OCI-LY7 (cell line): ENCODE measurements at regions not wholly inside any gene's neighbourhood (a gene's known extent, or its start where the extent isn't known, plus 50 kb on each side); places are given as distances from the start of the nearest gene placed in this dataset.

Experiments used
- BruUV-seq: library from RNA; stranded (reverse); fragments of 400-500 nt; replicated peaks from 2 replicates; lab custom pipeline; 2021; lab: Mats Ljungman, UMichigan
- CTCF ChIA-PET: fragments of 300-600 bp; sonication (Branson Sonifier 250); formaldehyde crosslinking; loops from one replicate; lab custom pipeline; 2022; ENCODE audit warnings: antibody characterized with exemption; ENCODE audit not compliant: unreplicated experiment; lab: Charles Lee
- POLR2A ChIA-PET: fragments of 300-600 bp; sonication (Branson Sonifier 250); formaldehyde crosslinking; loops from one replicate; lab custom pipeline; 2022; ENCODE audit warnings: antibody characterized with exemption; lab: Charles Lee
- DNase-seq: peaks from one replicate; pipeline ENCODE4 v3.0.0-alpha.2; 2015; ENCODE audit warnings: low spot score
- H2AFZ ChIP-seq: fragments of 200-600 bp; sonication (generic), shearing (Covaris generic); 2 replicates; pipeline ENCODE4 v1.6.1; 2014; ENCODE audit warnings: mild to moderate bottlenecking, antibody characterized with exemption, low read length, moderate library complexity
- H3K27ac ChIP-seq: fragments of 200-600 bp; sonication (generic); 2 replicates; pipeline ENCODE4 v1.5.1; 2014; ENCODE audit warnings: mixed run types, low read depth, mild to moderate bottlenecking, moderate library complexity, low read length, inconsistent platforms; ENCODE audit not compliant: poor library complexity, severe bottlenecking
- H3K36me3 ChIP-seq: fragments of 200-600 bp; sonication (generic); 2 replicates; pipeline ENCODE4 v1.6.1; 2014; ENCODE audit warnings: mild to moderate bottlenecking, antibody characterized with exemption, low read length, moderate library complexity, mixed read lengths; ENCODE audit not compliant: insufficient read depth
- H3K4me1 ChIP-seq: fragments of 200-600 bp; sonication (generic); 2 replicates; pipeline ENCODE4 v1.5.1; 2014; ENCODE audit warnings: mild to moderate bottlenecking, low read length; ENCODE audit not compliant: insufficient read depth, poor library complexity, severe bottlenecking
- H3K4me2 ChIP-seq: fragments of 200-600 bp; sonication (generic); 2 replicates; pipeline ENCODE4 v1.6.1; 2014; ENCODE audit warnings: mild to moderate bottlenecking, low read length
- H3K4me3 ChIP-seq: fragments of 200-600 bp; sonication (generic); 2 replicates; pipeline ENCODE4 v1.5.1; 2014; ENCODE audit warnings: mild to moderate bottlenecking, low read depth, low read length; ENCODE audit not compliant: poor library complexity, severe bottlenecking
- H3K79me2 ChIP-seq: fragments of 200-600 bp; sonication (generic); 2 replicates; pipeline ENCODE4 v1.6.1; 2016; ENCODE audit warnings: low read depth, mild to moderate bottlenecking, low read length, moderate library complexity, mixed read lengths; ENCODE audit not compliant: insufficient read depth
- H3K9me2 ChIP-seq: fragments of 200-600 bp; sonication (generic); 2 replicates; pipeline ENCODE4 v1.6.1; 2016; ENCODE audit warnings: mild to moderate bottlenecking, low read length, mixed read lengths; ENCODE audit not compliant: insufficient read depth
- H3K9me3 ChIP-seq: fragments of 200-600 bp; sonication (generic); 2 replicates; pipeline ENCODE4 v1.6.1; 2014; ENCODE audit warnings: mild to moderate bottlenecking, mixed run types, low read length, mixed read lengths
- H4K20me1 ChIP-seq: fragments of 200-600 bp; sonication (generic); 2 replicates; pipeline ENCODE4 v1.6.1; 2014; ENCODE audit warnings: mild to moderate bottlenecking, antibody characterized with exemption, low read length, moderate library complexity, mixed read lengths; ENCODE audit not compliant: insufficient read depth
- CTCF ChIP-seq: fragments of 200-600 bp; sonication (generic); conservative IDR thresholded peaks from 2 replicates; pipeline ENCODE4 v1.5.1; 2014; ENCODE audit warnings: mild to moderate bottlenecking, antibody characterized with exemption, low read length, moderate library complexity, mixed read lengths
- EZH2phosphoT487 ChIP-seq: fragments of 200-600 bp; sonication (generic); IDR thresholded peaks from 2 replicates; pipeline ENCODE4 v1.6.1; 2018; ENCODE audit warnings: low read depth, borderline replicate concordance, mild to moderate bottlenecking, mixed run types, antibody characterized with exemption, low read length, moderate library complexity, mixed read lengths
- intact Hi-C: fragments of 100-400 bp; cut with micrococcal nuclease; formaldehyde crosslinking; loops from one replicate; pipeline ENCODE4 v1.10.0; 2022; ENCODE audit not compliant: unreplicated experiment

- no peaks in the 10 kb centered on the region for H3K9me2 ChIP-seq
- no peak overlapping the region for H2AFZ ChIP-seq
- CTCF ChIA-PET = no interaction called here
- no peak for DNase-seq
- BruUV-seq = no TSS peak
- H3K79me2 ChIP-seq = no peaks in the 10 kb centered on the region
- H3K4me1 ChIP-seq = no peaks in the 10 kb centered on the region
- no peak overlapping the region for H3K4me2 ChIP-seq
- no peak overlapping the region for H3K4me3 ChIP-seq
- POLR2A ChIA-PET = no interaction called here
- H3K36me3 ChIP-seq = no peaks in the 10 kb centered on the region
- H4K20me1 ChIP-seq = no peaks in the 10 kb centered on the region
- H3K27ac ChIP-seq = no peak overlapping the region
- intact Hi-C loops = no loop called here
- H3K9me3 ChIP-seq = no peaks in the 10 kb centered on the region
- TF ChIP-seq EZH2phosphoT487 (no peak), CTCF (no peak)
Observed at GRCh38 chr6:9461188-9461587, 953.7 kb downstream of the TFAP2A start.

- H3K4me1 ChIP-seq = no peaks in the 10 kb centered on the region
- intact Hi-C loops = no loop called here
- H3K27ac ChIP-seq = no peak overlapping the region
- no peak for DNase-seq
- no peaks in the 10 kb centered on the region for H3K36me3 ChIP-seq
- no peak overlapping the region for H3K4me2 ChIP-seq
- H3K79me2 ChIP-seq = no peaks in the 10 kb centered on the region
- no peaks in the 10 kb centered on the region for H3K9me2 ChIP-seq
- no peak overlapping the region for H2AFZ ChIP-seq
- no peaks in the 10 kb centered on the region for H4K20me1 ChIP-seq
- ChIA-PET CTCF (no interaction called here), POLR2A (no interaction called here)
- H3K9me3 ChIP-seq = no peaks in the 10 kb centered on the region
- TF ChIP-seq EZH2phosphoT487 (no peak), CTCF (no peak)
- BruUV-seq = no TSS peak
- H3K4me3 ChIP-seq = no peak overlapping the region
Observed at GRCh38 chr6:9458424-9458823, 956.5 kb downstream of the TFAP2A start.

GRCh38 chr6:9455864-9456658 lies 958.8 kb downstream of the TFAP2A start:
- Histone ChIP-seq H3K9me2 (no peaks in the 10 kb centered on the region), H3K9me3 (no peaks in the 10 kb centered on the region), H3K36me3 (no peaks in the 10 kb centered on the region), H3K4me1 (no peaks in the 10 kb centered on the region), H3K27ac (no peak overlapping the region), H3K4me2 (no peak overlapping the region), H3K4me3 (no peak overlapping the region), H2AFZ (no peak overlapping the region), H4K20me1 (no peaks in the 10 kb centered on the region), H3K79me2 (no peaks in the 10 kb centered on the region)
- no peak for TF ChIP-seq EZH2phosphoT487
- no peak for TF ChIP-seq CTCF
- intact Hi-C loops = no loop called here
- ChIA-PET POLR2A (interaction anchor here (0.6 to 1.0 kb wide), 2 partner anchors 15 to 72 kb away, joined by 3 to 4 read pairs; no protein-coding TSS in a partner anchor), CTCF (no interaction called here)
- BruUV-seq = no TSS peak
- DNase-seq = no peak
